ENCODE measurements at regions not wholly inside any gene's neighbourhood (a gene's known extent, or its start where the extent isn't known, plus 50 kb on each side); places are given as distances from the start of the nearest gene placed in this dataset.
"Not testable (repeated sequence)": the region's sequence is repeated elsewhere in the genome, so short reads cannot be mapped to it uniquely, and the experiment has no call there.

GRCh38 chr4:126658411-126658810 is 974.3 kb upstream of the INTU start:
- no peak for DNase-seq (ENCODE audit: low spot score)

DNA sequence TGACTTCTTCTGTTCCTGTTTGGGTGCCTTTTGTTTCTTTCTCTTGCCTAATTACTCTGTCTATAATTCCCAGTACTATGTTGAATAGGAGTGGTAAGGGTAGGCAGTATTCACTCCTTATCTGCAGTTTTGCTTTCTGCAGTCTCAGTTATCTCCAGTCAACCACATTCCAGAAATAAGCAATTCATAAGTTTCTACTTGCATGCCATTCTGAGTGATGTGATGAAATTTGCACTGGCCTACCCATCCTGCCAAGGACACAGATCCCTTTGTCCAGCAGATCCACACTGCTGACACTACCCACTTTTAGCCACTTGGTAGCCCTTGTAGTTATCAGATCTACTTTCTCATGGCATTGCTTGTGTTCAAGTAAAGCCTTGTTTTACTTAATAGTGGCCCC is 971.6 kb upstream of the INTU start:
- no peak for DNase-seq (ENCODE audit: low spot score)

GRCh38 chr4:126664839-126665238 is 967.9 kb upstream of the INTU start:
- DNase-seq (ENCODE audit: low spot score) = no peak

- DNase-seq (ENCODE audit: low spot score) = not testable (repeated sequence)
These were observed 962.7 kb upstream of the INTU start for GRCh38 chr4:126670038-126670437.

GRCh38 chr4:126678618-126679017 is 954.1 kb upstream of the INTU start:
- no peak for DNase-seq (ENCODE audit: low spot score)

GRCh38 chr4:126679303-126679702 is 953.5 kb upstream of the INTU start:
- no peak for DNase-seq (ENCODE audit: low spot score)

GRCh38 chr4:126682250-126682649 is 950.5 kb upstream of the INTU start:
- no peak for DNase-seq (ENCODE audit: low spot score)

DNA sequence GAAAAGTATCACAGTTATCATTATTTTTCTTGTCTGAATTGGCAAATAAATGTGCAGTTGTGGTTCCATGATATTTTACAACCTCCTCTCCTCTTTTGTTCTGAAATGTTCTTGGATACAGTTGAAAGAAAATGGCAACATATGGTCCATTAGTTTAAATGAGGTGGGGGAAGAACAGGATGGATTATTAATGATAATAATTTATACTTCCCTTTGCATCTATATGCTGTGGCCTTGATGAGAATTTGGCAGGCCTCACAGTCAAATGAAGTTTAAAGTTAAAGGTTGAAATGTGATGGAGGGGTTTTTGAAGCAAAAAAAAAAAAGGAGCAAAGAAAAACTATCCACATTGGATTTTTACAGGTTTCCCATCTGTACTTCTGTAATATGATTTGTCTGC is 946.3 kb upstream of the INTU start:
- DNase-seq (ENCODE audit: low spot score) = no peak

GRCh38 chr4:126687655-126688358 is 945.0 kb upstream of the INTU start:
- DNase-seq (ENCODE audit: low spot score) = no peak

DNA sequence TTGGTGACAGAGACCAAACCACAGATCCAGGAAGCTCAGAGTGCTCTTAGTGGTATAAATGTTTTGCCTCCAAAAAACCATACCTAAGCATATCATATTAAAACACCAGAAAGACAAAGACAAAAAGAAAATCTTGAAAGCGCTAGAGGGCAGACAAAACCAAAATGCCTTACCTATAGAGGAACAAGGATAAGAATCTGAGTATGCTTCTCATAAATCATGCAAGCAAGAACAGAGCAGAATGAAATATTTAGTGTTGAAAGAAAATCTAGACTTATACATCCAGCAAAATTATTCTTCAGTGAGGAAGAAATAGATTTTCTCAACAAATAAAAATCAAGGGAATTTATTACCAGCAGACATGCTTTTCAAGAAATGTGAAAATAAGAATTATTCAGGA is 941.0 kb upstream of the INTU start:
- DNase-seq (ENCODE audit: low spot score) = no peak

DNA sequence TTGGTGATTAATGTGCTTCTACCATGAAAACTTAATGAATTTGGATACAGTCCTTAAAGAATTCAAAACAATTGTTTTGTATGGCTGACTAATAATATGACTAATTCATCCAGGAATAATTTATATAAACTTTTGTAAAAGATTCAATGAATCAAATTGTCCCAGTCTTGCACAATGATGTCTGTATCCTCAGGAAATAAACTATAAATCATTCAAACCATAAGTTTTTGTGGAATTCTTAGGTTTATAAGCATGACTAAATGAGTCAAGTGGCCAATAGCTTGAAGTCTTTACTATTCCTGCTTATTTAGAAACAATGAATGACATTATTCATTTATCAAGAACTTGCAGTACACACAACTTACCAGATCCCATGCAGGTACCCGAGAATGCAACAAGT is 935.0 kb upstream of the INTU start:
- DNase-seq (ENCODE audit: low spot score) = no peak

DNA sequence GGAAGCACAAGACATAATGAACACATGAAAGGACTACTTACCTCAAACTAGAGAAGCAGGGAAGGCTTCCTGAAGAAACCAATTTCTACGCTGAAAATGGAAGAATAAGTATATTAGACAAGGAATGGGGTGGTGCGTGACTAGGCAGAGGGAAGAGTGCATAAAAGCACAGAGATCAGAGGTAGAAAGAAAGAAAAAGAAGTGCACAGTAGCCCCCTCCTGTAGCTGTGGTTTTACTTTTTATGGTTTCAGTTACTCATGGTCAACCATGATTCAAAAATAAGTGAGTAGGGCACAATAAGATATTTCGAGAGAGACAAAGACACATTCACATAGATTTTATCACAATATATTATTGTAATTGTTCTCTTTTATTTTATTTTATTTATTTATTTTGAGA is 934.5 kb upstream of the INTU start:
- no peak for DNase-seq (ENCODE audit: low spot score)

DNA sequence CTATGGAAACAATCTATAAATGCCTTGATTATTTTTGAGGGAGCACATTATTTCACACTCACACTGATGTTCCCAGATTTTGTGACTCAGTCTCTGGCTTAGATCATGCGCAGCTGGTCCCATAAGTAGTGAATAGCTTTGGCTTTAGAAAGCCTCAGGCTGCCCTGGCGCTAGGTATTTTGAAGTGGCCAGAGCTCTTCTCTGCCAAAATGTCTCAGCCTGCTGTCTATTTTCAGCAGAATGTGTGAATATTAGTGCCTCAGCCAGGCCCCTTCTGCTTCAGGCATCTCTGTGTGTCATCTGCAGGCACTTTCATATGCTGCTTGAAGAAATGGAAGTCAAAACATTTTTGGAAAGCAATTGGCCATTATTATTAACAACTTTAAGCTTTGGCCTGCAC is 931.0 kb upstream of the INTU start:
- no peak for DNase-seq (ENCODE audit: low spot score)

- no peak for DNase-seq (ENCODE audit: low spot score)
These were observed 930.0 kb upstream of the INTU start for GRCh38 chr4:126702747-126703146.

DNA sequence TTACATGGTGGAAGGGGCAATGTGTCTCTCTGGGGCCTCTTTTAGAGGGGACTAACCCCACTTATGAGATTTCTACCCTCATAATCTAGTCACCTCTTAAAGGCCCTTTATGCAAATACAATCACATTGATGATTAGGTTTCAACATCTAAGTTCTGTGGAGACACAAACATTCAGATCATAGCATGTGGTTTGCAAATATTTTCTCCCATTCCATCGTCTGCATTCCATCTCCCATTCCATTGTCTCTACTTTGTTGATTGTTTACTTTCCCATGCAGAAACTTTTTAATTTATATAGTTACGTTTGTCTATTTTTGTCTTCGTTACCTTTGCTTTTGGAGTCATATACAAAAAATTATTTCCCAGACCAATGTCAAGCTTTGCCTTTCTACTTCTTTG is 927.5 kb upstream of the INTU start:
- no peak for DNase-seq (ENCODE audit: low spot score)

GRCh38 chr4:126708716-126709115 is 924.0 kb upstream of the INTU start:
- DNase-seq (ENCODE audit: low spot score) = no peak

- DNase-seq (ENCODE audit: low spot score) = no peak
These were observed 921.8 kb upstream of the INTU start for GRCh38 chr4:126710935-126711334.

- no peak for DNase-seq (ENCODE audit: low spot score)
These were observed 917.7 kb upstream of the INTU start for GRCh38 chr4:126715067-126715466.

GRCh38 chr4:126715681-126716080 is 917.1 kb upstream of the INTU start:
- no peak for DNase-seq (ENCODE audit: low spot score)

DNA sequence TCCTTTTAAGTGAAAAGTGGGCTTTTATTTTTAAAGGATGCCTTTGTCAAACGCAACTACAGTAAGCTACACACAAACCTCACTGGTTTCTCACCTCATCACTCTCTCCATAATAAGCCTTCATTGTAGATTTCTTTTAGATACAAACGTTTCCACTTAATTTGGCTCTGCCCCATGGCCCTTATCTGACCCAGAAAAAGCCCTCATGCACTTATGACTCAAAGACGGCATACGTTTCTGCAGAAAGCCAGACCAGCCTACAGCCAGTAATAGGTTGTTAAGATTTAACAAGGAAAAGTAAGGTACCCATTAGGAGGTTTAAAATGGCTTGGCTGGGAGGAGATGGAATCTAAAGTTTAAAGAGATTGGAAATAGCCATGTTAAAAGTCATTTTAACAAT is 914.6 kb upstream of the INTU start:
- DNase-seq (ENCODE audit: low spot score) = no peak

- DNase-seq (ENCODE audit: low spot score) = no peak
These were observed 912.9 kb upstream of the INTU start for GRCh38 chr4:126719852-126720251.

DNA sequence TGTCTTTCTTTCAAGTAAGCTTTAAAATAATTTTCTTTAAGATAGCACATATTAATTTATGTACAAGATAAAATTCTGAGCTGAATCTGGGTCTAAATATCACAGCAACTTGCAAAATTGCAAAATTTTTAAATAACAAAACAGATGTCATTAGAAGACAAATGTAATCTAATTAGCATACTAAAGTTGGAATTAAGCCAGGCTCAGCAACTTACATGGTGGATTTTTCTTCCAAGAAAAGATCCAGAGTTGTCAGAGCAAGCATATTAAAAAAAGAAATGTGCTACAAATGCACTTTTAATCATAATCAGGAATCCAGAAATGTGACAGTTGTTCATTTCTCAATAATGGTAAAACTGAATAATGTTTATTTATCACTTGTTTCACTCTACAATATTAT is 906.9 kb upstream of the INTU start:
- DNase-seq (ENCODE audit: low spot score) = no peak

DNA sequence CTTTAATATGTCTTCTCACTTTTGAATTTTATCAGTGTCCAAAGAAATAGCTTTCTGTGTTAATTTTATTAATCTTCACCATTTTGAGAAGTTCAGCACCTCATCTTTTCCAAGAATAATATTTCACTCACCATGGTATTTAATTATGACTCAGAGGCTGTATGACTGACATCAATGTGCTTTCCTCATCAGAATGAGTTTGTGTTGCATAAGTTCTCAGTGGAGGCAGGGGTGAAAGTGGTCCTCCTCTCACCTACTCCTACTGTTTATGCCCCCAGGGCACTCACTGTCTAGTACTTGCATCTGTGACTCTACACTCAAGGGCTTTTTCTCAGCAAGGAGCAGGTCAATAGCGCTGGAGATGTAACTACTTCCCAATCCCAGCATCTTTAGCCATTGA is 905.3 kb upstream of the INTU start:
- no peak for DNase-seq (ENCODE audit: low spot score)

DNA sequence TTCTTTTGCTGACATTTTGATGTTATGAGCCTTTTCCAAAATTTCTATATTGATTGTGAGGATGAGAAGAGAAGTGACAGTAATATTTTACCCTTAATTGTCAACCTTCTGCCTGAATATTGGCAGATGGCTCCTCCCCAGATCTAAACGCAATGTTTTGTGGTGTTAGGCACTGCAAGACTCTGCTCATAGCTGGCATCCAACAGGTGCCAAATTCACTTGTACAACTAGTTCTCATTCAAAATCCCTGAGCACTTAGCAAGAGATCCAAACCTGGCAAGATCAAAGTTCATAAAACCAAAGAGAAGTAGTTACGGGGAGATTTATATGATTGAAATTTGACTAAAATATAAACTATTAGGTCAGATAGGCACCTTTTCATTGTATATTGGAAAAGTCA is 901.7 kb upstream of the INTU start:
- no peak for DNase-seq (ENCODE audit: low spot score)
